H1 (cell line): ENCODE measurements at regions not wholly inside any gene's neighbourhood (a gene's known extent, or its start where the extent isn't known, plus 50 kb on each side); places are given as distances from the start of the nearest gene placed in this dataset.

ENCODE experiments used
- BACH1 ChIP-seq: IDR thresholded peaks from 2 replicates; pipeline ENCODE4 v1.6.1; 2012; ENCODE audit warnings: low read length, improper control_type of control experiment
- CBX8 ChIP-seq: fragments of 300-800, 300-1000 bp; sonication (generic); IDR thresholded peaks from 2 replicates; pipeline ENCODE4 v1.7.1; 2016; ENCODE audit warnings: low read depth, low read length, borderline replicate concordance
- CEBPB ChIP-seq: IDR thresholded peaks from 2 replicates; pipeline ENCODE4 v1.6.1; 2012; ENCODE audit warnings: low read depth, low read length
- CTCF ChIP-seq, 3 experiments: IDR thresholded peaks; 1 replicate in 2 of 3; 2 replicates in 1 of 3; pipeline versions ENCODE4 v1.5.1 to v1.6.1; 2011; ENCODE audit warnings: low read length in 3 of 3, mild to moderate bottlenecking in 3 of 3, inconsistent platforms in 2 of 3, low read depth in 1 of 3, moderate library complexity in 1 of 3; ENCODE audit not compliant: insufficient read depth in 1 of 3; ENCODE audit errors: control extremely low read depth in 1 of 3
- EP300 ChIP-seq, 2 experiments: IDR thresholded peaks; 1 replicate in 1 of 2; 2 replicates in 1 of 2; pipeline ENCODE4 v1.6.1; 2011 to 2012; ENCODE audit warnings: low read depth in 2 of 2, low read length in 2 of 2, mild to moderate bottlenecking in 2 of 2, borderline replicate concordance in 1 of 2, inconsistent platforms in 1 of 2, moderate library complexity in 1 of 2
- EZH2 ChIP-seq: fragments of 200-600 bp; sonication (generic); IDR thresholded peaks from 2 replicates; pipeline ENCODE4 v1.7.1; 2012; ENCODE audit warnings: low read depth, mild to moderate bottlenecking, moderate library complexity, low read length, inconsistent platforms; ENCODE audit not compliant: severe bottlenecking
- GABPA ChIP-seq: IDR thresholded peaks from 2 replicates; pipeline ENCODE4 v1.6.1; 2011; ENCODE audit warnings: mild to moderate bottlenecking, low read length, moderate library complexity, borderline replicate concordance; ENCODE audit not compliant: insufficient read depth
- JUND ChIP-seq: IDR thresholded peaks from 2 replicates; pipeline ENCODE4 v1.6.1; 2011; ENCODE audit warnings: mild to moderate bottlenecking, improper control_type of control experiment, low read length
- KDM5A ChIP-seq: fragments of 200-600 bp; IDR thresholded peaks from 2 replicates; pipeline ENCODE4 v1.7.1; 2012; ENCODE audit warnings: mild to moderate bottlenecking, low read length, inconsistent platforms, mixed read lengths
- NRF1 ChIP-seq: IDR thresholded peaks from 2 replicates; pipeline ENCODE4 v1.6.1; 2011; ENCODE audit warnings: mild to moderate bottlenecking, low read depth, low read length, improper control_type of control experiment
- RNF2 ChIP-seq: fragments of 200-900, 300-1000 bp; sonication (generic); IDR thresholded peaks from 2 replicates; pipeline ENCODE4 v1.7.1; 2016; ENCODE audit warnings: borderline replicate concordance, low read depth, mild to moderate bottlenecking, antibody characterized with exemption, low read length; ENCODE audit not compliant: poor library complexity, severe bottlenecking; ENCODE audit errors: missing control alignments
- TF ChIP-seq, protein P1 (sequence below): IDR thresholded peaks from 2 replicates; pipeline ENCODE4 v1.6.1; 2012; ENCODE audit warnings: low read length, inconsistent platforms

GRCh38 chr5:167665841-167666375 is 625.5 kb upstream of the WWC1 start:
- TF ChIP-seq CTCF (IDR thresholded peaks at IDR 0.05; ENCODE audit: control extremely low read depth in 1 of 3, insufficient read depth in 1 of 3, low read depth in 1 of 3, low read length in 3 of 3) (no peak), GABPA (no peak), NRF1 (no peak), EP300 (IDR thresholded peaks at IDR 0.05; ENCODE audit: borderline replicate concordance in 1 of 2, low read depth in 2 of 2, low read length in 2 of 2) (no peak), KDM5A (no peak), CBX8 (no peak), CEBPB (no peak), RNF2 (no peak), BACH1 (no peak), EZH2 (no peak), JUND (no peak)
- TF ChIP-seq, protein P1, sequence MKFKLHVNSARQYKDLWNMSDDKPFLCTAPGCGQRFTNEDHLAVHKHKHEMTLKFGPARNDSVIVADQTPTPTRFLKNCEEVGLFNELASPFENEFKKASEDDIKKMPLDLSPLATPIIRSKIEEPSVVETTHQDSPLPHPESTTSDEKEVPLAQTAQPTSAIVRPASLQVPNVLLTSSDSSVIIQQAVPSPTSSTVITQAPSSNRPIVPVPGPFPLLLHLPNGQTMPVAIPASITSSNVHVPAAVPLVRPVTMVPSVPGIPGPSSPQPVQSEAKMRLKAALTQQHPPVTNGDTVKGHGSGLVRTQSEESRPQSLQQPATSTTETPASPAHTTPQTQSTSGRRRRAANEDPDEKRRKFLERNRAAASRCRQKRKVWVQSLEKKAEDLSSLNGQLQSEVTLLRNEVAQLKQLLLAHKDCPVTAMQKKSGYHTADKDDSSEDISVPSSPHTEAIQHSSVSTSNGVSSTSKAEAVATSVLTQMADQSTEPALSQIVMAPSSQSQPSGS: no peak
